Right lobe of liver (tissue), 6 donors: ENCODE measurements at regions not wholly inside any gene's neighbourhood (a gene's known extent, or its start where the extent isn't known, plus 50 kb on each side); places are given as distances from the start of the nearest gene placed in this dataset.

ENCODE experiments used
- ATAC-seq, 4 donors: fragments of 200-7000 bp; cut with Tn5 transposase; one replicate each; pipeline ENCODE4 v1.9.1; 2020; ENCODE audit warnings: mild to moderate bottlenecking in 4 of 4, moderate library complexity in 4 of 4
- DNase-seq, 3 donors: peaks; one replicate each; pipeline ENCODE4 v3.0.0-alpha.2; 2020
- H3K27ac ChIP-seq, 3 donors: fragments of 200-600 bp; one replicate each; pipeline ENCODE4 v1.8.0; 2022
- H3K27me3 ChIP-seq, 2 donors: fragments of 200-600 bp; one replicate each; pipeline ENCODE4 v1.8.0; 2022
- H3K36me3 ChIP-seq, 4 donors: fragments of 200-600 bp; sonication (generic) in 1 of 4; one replicate each; pipeline versions ENCODE4 v1.5.1 to v1.8.0; 2017 to 2022; ENCODE audit warnings: control low read depth in 1 of 4
- H3K4me1 ChIP-seq, 4 donors: fragments of 200-600 bp; sonication (generic) in 1 of 4; one replicate each; pipeline versions ENCODE4 v1.5.1 to v1.8.0; 2017 to 2022; ENCODE audit warnings: control low read depth in 1 of 4
- H3K4me3 ChIP-seq, 3 donors: fragments of 200-600 bp; one replicate each; pipeline ENCODE4 v1.8.0; 2022
- H3K9me3 ChIP-seq, 4 donors: fragments of 200-600 bp; sonication (generic) in 1 of 4; one replicate each; pipeline versions ENCODE4 v1.5.1 to v1.8.0; 2017 to 2022; ENCODE audit warnings: control low read depth in 1 of 4
- POLR2A ChIP-seq: fragments of 450-650 bp; IDR thresholded peaks from one replicate; pipeline ENCODE4 v1.6.1; 2017; ENCODE audit warnings: antibody characterized with exemption, mild to moderate bottlenecking
- WGBS: methylation state at CpG from one replicate; pipeline ENCODE4 v1.1.6; 2018; ENCODE audit warnings: low coverage, low lambda C conversion rate; ENCODE audit not compliant: insufficient coverage; ENCODE audit errors: missing lambda C conversion rate; 5-methylcytosine and 5-hydroxymethylcytosine counted together
- intact Hi-C, 2 donors: fragments of 100-400 bp; cut with DNase I; formaldehyde crosslinking; loops; one replicate each; pipeline versions ENCODE4 v1.11.2 to v1.14.1; 2022
- TF ChIP-seq, protein P1 (sequence below), 4 donors: fragments of 200-600 bp in 3 of 4; fragments of 450-650 bp in 1 of 4; IDR thresholded peaks; one replicate each; pipeline versions ENCODE4 v1.5.1 to v1.8.0; 2016 to 2022; ENCODE audit warnings: antibody characterized with exemption in 4 of 4, mild to moderate bottlenecking in 2 of 4
- donor health status: DM: no; HTN: yes; CAD: no.
- donor health status: DM: no; HTN: no; CAD: no.
- donor health status: DM: no; HTN: no; CAD: no.
- donor health status: DM: no; HTN: yes; CAD: no.
- donor health status: DM: no; HTN: yes; CAD: no.

DNA sequence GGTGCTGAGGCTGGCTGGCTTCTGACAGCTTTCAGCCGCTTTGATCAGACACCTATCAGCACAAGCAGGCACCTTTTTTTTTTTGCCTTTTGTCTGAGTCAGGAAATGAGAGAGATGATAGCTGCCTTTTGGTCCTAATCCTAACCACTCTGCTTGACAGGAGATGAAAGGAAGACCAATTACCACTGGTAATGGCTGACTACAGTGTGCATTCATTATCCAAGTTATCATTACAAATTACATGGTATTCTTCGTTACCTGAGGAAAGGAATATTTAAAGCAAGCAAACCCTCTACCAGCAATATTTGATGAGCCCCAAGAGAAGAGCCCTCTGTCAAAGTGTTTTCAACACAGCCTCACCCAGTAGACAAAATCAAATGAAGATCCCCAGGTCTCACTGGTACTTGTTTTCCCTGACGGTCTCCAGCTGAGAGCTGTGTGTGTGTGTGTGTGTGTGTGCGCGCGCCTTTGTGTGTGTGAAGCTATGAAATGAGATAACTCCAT, 925.7 kb downstream of the DCDC2C start:
- DNase-seq: no peak

DNA sequence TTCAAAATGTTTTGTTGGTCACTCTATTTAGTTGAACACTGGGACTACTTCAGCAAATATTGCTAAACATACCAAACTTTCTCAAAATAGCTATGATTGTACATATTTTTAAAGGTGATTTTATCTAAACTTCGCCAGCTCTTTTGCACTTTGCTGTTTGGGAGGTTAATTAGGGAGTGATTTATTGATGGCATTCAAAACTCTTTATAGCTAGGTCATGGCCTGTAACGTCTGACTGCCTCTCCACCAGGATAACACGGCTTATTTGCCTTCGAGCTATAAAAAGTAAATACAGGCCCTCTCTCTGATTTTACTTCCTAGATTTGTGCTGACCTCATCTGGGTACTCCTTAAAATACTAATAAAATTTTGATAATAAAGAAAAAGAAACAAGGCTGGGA, 931.9 kb downstream of the DCDC2C start:
- DNase-seq: no peak
- no peak overlapping the region for H3K4me3 ChIP-seq
- intact Hi-C loops: no loop called here
- H3K9me3 ChIP-seq: no peaks in the 10 kb centered on the region
- WGBS: 15% methylated on average over 4 of the region's 4 CpGs
- no peaks in the 10 kb centered on the region for H3K36me3 ChIP-seq
- no peak overlapping the region for H3K27ac ChIP-seq
- TF ChIP-seq, protein P1, sequence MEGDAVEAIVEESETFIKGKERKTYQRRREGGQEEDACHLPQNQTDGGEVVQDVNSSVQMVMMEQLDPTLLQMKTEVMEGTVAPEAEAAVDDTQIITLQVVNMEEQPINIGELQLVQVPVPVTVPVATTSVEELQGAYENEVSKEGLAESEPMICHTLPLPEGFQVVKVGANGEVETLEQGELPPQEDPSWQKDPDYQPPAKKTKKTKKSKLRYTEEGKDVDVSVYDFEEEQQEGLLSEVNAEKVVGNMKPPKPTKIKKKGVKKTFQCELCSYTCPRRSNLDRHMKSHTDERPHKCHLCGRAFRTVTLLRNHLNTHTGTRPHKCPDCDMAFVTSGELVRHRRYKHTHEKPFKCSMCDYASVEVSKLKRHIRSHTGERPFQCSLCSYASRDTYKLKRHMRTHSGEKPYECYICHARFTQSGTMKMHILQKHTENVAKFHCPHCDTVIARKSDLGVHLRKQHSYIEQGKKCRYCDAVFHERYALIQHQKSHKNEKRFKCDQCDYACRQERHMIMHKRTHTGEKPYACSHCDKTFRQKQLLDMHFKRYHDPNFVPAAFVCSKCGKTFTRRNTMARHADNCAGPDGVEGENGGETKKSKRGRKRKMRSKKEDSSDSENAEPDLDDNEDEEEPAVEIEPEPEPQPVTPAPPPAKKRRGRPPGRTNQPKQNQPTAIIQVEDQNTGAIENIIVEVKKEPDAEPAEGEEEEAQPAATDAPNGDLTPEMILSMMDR (IDR thresholded peaks at IDR 0.05): no peak
- TF ChIP-seq POLR2A: no peak
- no peak for ATAC-seq
- H3K27me3 ChIP-seq: no peaks in the 10 kb centered on the region
- H3K4me1 ChIP-seq: no peaks in the 10 kb centered on the region

More for the DNA sequence above, 925.7 kb downstream of the DCDC2C start:
- ATAC-seq: no peak
- H3K27me3 ChIP-seq: no peaks in the 10 kb centered on the region
- H3K36me3 ChIP-seq: no peaks in the 10 kb centered on the region
- H3K4me3 ChIP-seq: no peak overlapping the region
- H3K4me1 ChIP-seq: no peaks in the 10 kb centered on the region
- intact Hi-C loops: no loop called here
- H3K9me3 ChIP-seq: no peaks in the 10 kb centered on the region
- 38% methylated on average over 3 of the region's 6 CpGs for WGBS
- no peak overlapping the region for H3K27ac ChIP-seq
- no peak for TF ChIP-seq POLR2A
- TF ChIP-seq, protein P1 (IDR thresholded peaks at IDR 0.05): no peak

DNA sequence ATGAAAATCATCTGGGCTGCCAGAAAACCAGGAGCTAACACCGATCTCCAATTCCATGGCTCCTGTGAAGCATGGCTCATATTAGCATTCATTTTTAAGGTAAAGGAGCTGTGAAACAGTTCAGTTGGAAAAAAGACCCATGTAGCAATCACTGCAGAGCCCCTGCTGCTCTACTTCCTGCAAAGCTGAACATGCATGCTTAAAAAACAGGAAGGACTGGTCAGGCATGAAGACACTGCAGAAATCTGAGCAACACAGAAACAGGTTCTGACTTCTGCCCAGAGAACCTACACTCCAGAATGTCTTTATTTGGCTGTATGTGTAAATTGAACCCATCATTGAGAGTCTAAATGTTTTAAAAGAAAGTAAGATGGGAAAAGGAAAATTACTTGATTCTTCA, 950.6 kb downstream of the DCDC2C start:
- intact Hi-C loops: no loop called here
- Histone ChIP-seq H3K36me3 (no peaks in the 10 kb centered on the region), H3K9me3 (peaks cover 0 to 4% (median 0%) of the 10 kb centered on the region in 4 donors), H3K4me1 (no peaks in the 10 kb centered on the region), H3K27me3 (no peaks in the 10 kb centered on the region), H3K27ac (no peak overlapping the region), H3K4me3 (no peak overlapping the region)
- WGBS: 100% methylated on average over 1 of the region's 1 CpG
- ATAC-seq (no peak), DNase-seq (no peak)
- TF ChIP-seq, protein P1 (IDR thresholded peaks at IDR 0.05): no peak
- TF ChIP-seq POLR2A: no peak

DNA sequence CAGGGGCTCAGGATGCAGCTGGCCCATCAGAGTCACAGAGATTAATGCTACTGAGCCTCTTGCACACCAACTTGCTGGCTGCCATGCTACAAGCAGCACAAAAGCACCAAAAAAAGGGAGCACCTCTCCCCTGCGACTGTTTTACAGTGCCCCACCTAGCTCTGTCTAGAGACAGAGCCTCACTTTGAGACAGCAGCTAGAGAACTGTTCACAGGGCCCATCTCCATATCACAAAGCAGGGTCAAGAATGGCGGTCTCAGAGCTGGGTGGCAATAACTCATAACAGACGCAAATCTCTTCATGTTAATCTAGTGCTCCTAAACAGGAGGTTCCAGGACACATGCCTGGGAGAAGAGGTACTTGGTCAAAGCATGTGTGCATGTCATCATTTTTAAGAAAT, 953.0 kb downstream of the DCDC2C start:
- Histone ChIP-seq H3K9me3 (peaks cover 0 to 4% (median 0%) of the 10 kb centered on the region in 4 donors), H3K36me3 (no peaks in the 10 kb centered on the region), H3K27ac (no peak overlapping the region), H3K27me3 (no peaks in the 10 kb centered on the region), H3K4me3 (no peak overlapping the region), H3K4me1 (no peaks in the 10 kb centered on the region)
- DNase-seq (no peak), ATAC-seq (no peak)
- intact Hi-C loops: no loop called here
- no CpG with 5 or more reads among the region's 3 CpGs for WGBS
- no peak for TF ChIP-seq POLR2A
- TF ChIP-seq, protein P1 (IDR thresholded peaks at IDR 0.05): no peak
